GM19372 (cell line): ENCODE measurements at regions not wholly inside any gene's neighbourhood (a gene's known extent, or its start where the extent isn't known, plus 50 kb on each side); places are given as distances from the start of the nearest gene placed in this dataset.

Experiments used
- ATAC-seq: cut with Tn5 transposase; IDR thresholded peaks from one replicate; pipeline ENCODE4 v1.9.1; 2021; ENCODE audit warnings: mild to moderate bottlenecking, low read depth, moderate library complexity; ENCODE audit not compliant: unreplicated experiment

DNA sequence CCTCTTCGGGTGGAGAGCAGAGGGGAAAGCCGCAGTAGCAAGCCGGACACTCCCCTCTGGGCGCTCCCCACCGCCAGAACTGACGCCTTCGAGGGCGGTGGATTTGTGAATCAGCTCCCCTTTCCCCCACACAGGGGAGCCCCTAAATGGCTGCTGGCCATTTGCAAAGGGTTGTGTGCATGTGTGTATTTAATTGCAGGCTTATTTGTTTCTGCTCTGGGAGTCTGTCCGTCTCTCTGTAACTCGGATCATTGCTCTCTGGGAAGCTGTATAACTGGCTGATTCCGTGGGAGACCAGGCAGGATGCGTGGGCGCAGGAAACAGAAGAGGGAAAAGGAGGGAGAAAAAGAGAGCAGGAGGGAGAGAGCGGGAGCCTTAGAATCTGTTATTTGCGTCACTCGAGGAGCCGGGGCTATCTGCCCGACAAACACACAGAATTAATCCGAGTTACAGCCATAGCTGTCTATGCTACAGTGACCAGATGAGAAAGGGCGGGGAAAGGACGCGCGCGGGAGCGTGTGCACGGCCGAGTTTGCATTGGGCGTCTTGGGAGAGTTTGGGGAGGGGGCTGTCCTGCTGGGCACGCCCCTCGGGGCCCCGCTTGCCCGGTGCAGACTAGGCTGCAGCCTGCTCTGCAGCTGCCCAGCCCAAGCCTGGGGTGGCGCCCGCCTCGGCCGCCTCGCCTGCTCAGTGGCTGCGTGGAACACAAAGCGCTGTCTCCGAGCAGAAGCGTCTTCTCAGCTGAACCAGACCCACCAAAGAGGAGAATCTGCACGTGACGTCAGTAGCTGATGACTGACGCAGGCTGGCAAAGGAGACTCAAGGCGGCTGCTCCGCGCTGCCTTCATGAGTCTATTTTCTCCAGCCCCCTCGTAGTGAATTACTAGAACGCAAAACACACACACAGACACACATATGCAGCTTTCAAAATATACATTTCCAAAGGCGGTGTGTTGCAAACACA lies 105.3 kb upstream of the HSD17B12 start:
- no peak for ATAC-seq

DNA sequence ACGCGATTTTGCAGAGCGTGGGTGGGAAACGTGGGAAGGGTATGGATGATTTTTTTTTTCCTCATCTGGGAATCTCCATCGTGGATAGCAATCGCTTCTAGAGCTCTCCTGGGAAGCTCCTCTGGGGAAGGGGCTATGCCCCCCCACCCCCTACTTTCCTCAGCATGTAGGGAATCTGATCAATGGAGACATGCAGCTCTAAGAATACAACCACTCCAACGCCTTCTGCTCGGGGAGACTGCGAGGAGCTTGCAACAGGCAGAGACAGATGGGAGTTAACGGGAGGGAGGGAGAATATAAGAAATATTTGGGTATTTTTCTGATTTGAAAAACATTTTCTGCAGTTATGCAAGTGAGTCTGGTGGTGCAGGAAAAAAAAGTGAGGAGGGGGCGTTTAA lies 104.6 kb upstream of the HSD17B12 start:
- no peak for ATAC-seq

DNA sequence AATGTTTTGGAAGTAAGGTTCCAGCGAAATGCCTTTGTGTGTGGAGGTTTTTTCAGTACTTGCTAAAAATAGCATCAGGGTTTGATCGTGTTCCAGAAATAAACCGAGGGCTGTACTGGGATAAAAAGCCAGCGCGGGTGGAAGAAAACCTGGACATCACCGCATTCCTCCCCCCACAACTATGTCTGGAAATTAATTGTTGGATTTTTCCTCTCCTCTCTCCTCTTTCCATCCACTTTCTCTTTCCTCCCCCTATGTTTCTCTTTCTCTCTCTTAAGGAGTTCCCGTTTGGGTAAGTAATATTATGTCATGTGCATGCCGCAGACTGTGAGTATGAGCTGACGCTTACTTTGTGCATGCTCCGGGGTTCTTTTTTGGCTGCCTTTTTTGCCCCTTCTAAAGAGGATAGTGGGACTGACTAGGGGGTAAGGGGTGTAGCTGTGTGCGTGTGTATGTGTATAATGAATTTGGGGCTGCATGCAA lies 104.2 kb upstream of the HSD17B12 start:
- ATAC-seq: no peak

DNA sequence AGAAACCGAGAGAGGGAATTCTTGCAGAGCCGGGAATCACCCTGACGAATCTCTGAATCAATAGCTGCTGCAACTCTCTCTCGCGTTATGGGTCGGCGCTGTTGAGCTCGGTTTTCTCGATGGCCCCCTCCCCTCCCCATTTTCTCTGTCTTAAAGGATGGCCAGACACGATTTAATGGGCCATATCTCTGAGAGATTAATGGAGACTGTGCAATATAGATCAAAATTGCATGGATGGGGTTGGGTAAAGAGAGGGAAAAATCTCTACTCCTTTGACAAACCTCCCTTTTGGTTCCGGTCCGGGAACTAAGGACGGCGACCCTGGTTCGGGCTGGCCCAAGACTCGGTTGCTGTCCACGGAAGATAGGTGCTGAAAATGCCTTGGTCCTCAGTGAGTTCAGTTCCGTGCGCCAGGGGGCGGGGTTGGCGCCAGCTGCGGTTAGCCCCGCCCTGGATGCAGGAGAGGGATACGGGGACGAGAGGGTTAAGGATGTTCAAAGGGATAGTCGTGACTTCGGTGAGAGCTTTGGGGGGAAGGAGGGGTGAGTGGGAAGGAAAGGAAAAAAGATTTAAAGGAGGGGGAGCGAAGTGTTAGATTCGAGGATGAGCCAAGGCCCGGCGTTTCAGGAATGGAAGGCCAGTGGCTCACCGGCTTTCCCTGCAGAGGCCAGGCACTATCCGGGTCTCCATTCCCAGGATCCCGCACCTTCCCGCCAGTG lies 103.6 kb upstream of the HSD17B12 start:
- ATAC-seq: no peak

DNA sequence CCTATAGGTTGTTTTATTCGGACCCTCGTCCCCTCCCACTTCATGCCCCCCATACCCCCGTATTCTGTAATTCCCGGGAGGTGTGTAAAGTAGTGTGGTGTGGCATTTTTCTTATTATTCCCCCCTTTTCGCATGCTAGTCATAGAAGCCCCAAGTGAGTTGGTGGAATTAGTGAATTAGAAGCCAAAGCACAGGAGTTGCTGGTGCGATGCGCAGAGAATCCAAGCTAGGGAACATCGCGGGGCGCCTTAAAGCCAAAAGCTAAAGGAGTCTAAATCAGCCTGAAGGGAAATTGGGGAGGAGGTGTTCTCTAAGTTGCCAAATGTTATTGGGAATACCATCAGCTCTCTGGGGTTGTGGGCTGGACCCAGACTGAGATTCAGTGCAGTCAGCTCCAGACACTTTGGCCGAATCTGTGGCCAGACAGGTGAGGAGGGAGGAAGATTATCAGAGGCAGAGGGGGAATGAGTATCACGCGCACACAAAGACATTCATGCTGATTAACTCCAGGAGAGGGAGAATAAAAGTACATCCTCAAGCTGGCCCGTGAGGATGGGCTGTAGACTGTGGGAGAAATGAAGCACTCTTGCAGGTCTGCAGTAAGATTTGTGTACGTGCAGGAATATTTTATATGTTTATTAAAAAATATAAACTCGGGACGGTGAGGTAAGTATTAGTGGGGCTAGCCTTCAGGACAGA lies 102.8 kb upstream of the HSD17B12 start:
- ATAC-seq: no peak

DNA sequence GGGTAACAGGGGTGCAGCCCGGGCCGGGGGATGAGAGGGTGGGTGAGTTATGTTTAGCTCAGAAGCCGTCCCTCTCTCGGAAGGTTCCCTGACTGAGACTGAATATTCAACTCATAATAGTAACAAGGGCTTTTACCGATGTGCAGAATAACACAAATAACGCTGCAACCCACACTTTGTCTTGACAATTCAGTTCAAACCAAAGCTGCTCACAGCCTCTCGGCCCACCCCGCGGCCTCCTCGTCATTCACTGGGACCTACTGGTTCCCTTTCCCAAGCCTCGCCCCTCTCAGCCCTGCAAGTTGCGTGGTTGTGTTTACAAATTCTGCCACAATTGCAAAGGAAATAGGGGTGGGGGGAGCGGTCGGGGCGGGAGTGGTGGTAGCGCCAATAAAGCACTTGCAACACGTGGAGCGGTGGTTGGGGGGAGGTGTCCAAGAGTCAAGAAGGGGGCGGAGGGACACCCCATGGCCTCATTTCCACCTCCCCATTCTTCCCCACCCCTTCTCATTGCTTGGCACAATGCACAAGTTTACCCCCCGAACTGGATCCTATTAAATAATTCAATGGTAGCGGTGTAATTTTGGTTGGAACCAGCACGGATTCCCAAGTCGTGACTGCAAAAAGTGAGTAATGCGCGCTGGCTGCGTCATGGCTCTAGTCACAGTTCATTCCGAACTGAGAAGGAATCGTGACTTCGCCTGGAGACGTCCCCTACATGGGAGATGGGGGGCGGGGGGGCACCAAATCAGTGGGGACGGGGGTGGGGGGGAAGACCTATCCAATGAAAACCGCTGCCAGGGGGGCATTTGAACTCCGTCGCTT lies 102.0 kb upstream of the HSD17B12 start:
- ATAC-seq: no peak

DNA sequence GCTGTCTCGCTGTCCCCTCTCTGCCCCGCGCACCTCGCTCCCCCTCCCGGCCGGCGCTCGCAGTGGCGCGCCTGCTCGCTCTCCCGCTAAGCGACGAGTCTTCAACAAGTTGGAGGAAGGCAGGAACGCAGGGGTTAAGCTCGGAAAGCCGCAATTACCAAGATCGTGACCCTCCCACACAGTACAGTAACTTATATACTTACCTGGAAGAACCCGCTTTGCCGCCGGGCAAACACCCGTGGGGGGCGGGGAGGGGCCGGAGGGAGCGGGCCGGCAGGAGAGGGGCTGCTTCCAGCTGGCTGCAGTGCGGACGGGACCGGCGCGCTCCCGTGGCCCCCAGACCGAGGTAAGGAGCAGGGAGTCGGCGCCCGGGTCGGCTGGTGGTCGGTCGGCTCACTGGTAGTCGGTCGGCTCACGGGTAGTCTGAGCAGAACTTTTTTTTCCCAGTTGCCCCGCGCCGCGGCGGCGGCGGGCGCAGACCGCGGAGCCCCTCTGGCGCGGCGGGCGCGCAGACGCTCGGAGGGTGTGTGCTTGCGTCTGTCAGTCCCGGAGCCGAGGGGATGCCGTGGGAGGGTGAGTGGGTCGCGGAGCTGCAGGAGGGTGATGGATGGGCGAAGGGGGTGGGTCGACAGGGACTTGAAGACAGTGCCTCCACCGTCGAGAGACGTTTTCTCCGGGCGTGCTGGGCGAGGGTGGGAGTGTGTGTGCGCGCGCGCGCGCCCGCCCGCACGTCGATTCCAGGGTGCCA lies 101.2 kb upstream of the HSD17B12 start:
- no peak for ATAC-seq

DNA sequence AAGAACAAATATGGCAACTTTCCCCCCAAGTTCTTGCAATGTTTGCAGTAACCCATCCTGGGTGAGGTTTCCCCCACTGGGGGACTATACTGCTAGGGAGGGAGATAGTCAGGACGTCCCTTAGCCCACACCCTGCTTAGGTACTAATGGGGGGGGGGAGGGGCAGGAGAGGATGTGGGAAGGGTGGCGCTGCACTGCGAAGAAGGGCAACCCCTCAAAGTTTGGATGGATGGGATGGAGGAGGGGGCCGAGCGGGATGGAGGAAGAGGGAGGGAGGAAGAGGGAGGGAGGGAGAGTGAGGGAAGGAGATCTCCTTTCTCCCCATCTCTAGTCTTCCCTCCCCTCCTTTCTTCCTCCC lies 100.6 kb upstream of the HSD17B12 start:
- no peak for ATAC-seq

DNA sequence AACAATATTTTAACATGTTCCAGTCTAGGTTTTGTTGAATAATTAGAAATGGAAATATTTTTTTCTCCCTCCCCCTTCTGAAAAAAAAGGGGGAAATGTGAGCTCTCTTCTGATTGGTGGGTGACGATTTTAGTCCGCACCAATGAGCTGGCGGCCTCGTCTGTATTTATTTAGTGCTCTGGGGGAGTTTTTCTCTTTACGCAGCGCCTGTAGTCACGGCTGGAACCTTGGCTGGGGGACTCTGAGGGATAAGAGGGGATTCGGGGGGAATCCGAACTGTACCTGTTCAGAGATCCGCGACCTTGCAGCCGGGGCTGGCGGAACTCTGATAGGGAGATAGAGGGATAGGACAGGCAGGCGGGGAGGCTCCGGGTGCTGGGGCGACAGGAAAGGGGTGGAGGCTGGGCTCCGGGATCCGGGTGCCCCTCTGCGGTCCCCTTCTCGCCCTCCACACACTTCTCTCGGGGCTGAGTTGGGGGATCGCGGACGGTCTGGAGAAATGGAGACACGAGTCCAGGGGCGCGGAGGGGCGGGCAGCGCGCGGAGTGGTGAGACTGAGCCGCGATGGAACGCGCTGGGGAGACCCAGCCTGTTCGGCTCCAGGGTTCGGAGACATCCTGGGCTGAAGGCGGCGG lies 99.7 kb upstream of the HSD17B12 start:
- ATAC-seq: no peak

DNA sequence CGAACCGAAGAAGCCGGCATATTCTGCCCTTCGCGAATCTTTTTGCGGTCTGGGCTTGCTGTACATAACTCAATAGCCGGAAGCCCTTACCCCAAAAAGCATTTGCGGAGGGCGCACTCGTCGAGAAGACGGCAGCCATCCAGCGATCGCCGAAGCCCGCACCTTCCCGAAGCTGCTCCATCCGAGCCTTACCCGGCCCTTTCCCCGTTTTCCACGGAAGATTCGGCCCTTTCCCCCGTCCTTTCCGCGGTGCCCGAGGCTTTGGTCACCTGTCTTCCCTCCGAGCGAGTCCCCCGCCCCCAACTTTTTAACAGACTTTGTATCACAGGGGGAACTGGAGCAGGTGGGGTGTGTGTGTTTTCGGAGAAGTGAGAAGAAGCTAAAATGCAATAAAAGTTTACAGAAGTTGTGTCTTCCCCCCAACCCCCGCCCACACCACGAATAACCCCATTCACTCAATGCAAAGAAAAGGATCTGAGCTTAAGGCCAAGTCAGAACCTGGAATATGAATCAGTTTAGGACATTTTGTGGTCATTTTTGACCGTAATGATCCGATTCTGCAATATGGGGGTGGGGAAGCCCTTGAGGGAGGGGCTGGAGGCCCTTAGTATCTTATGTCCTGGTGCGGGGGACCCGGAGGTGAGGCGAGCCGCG lies 99.0 kb upstream of the HSD17B12 start:
- no peak for ATAC-seq

DNA sequence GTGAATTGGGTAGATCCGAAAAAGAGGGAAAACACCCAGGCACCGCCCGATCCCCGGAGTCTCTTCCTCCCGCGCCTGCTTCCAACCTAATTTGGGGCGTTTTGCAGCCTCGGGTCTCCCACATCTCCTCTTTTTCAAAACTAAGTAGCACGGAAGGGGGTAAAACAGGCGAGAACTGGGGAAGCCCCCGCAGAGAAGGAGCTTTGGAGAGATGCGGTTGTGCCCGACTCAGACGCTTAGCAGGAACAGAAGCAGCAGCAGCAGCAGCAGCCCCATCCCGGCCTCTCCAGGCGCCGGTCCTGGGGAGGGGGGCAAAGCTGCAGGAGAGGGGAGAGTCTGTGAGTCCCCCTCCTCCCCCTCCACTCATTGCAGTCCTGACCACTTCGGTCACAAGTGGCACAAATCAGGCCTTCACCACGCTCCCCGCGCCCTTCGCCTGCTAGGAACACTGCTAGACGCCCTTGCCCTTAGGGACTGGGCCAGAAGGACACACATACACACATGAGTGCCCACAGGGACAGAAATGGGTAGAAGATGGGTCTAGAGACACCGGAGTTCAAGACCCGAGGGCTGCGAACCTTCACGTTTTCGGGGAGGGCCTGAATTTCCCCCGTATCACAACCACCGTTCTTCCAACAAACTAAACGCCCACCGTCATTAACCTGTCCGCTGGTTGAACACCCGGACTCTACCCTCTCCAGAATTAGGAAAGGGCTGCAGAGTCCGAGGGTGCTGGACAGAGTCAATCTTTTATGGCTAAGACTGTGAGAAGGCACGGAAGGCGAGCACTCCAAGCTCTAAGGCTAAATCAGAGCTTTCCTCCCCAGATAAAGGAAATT lies 98.3 kb upstream of the HSD17B12 start:
- no peak for ATAC-seq

DNA sequence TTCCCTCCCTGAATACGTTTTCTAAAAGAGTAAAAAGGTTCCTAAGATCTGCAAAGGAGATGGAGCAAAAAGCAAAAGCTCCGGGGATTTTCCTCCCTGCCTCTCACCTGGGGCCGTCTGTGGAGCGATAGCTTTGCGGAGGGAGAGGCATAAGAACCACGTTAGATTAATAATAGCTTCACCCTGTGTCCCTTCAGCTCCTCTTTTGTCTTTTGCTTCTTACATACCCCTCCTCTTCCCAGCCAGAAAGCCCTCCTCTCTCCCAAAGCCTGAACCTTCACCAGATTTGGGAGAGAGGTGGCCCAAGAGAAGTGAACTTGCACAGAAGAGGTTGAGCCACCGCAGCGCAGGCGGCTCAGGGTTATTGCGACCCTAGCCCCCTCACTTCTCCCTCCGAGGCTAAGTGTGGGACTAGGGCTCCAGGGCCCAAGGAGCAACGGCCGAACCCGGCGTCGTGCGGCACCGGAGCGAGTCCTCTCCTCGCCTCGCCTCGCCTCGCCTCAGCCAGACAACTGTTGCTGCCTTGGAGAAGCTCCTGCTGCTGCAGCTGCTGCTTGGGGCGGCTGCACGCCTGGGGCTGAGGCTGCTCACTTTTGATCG lies 97.6 kb upstream of the HSD17B12 start:
- no peak for ATAC-seq

DNA sequence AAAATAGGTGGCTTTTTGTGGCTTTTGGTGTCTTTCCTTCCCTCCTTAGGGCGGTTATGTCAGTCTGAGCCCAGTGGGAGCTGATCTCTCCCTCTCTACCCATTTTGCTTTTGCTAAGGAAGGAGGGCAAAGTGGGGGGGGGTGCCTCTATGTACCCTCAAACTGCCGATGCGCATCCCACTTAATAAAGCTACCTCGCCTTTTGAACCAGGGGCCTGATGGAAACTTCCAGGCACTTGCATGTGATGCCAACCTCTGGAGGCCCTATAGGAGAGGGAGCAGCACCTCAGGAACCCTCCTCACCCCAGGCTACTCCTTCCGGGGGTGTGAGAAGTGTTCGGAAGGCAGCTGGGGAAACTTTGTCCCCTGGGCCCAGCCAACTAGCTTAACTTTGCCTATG lies 97.0 kb upstream of the HSD17B12 start:
- no peak for ATAC-seq

DNA sequence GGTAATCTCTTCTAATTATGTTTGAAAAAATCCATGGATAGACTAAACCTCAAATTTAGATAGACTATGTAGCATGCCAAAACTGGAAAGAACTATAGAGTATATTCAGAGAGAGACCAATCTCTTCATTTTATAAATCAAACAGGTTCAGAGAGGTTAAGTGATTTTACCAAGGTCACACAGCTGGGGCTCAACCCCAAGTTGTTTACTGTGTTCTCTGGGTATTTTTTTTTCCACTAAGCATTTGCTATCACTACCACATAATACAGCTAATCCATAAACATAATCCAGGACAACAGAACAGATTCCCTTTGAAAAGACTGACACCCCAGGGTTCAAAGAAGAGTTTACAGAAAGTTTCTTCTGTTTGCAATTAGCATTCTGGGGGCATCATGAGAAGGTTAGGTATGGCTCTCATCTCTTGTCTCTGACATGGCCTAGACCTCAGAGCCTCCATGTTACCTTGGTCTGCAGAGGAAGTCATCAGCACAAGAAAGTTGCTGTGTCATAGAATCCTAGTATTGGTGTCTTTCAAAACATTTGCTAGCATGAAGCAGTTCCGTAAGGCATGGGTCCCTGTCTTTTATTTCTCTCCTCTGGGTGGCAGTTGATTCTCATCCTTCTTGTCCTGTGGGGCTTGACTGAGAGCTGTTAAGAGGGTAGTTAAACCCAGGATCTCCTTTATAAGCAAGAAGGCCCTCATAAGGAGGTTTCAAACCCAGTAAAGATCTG lies 94.5 kb upstream of the HSD17B12 start:
- ATAC-seq: no peak

DNA sequence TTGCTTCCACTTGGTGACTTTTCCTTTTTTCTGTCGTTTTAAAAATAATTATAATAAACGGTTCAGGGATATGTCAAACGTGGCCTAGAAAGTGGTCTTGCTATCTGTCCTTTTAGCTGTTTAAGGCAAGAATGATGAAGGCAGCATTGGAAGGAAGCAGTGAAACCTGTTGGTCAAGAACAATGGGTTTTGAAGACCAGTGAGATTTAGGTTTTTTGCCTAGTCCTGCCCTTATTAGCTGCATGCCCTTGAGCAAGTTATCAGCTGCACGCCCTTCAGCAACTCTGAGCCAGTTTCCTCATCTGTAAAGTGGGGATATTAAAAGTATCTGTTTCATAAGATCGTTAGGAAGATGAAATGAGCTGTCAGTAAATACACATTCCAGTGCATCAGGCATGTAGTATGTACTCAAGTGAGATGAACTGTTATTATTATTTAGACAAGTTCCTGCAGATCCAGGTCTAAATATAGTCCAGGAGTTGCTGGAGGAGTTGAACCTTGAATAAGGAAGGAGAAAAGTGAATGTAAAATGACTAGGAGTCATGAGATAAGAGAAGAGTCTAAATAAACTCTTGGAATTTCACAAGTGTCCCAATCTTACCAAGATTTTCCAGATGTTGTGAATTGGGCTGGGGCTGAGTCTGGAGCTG lies 90.8 kb upstream of the HSD17B12 start:
- no peak for ATAC-seq

DNA sequence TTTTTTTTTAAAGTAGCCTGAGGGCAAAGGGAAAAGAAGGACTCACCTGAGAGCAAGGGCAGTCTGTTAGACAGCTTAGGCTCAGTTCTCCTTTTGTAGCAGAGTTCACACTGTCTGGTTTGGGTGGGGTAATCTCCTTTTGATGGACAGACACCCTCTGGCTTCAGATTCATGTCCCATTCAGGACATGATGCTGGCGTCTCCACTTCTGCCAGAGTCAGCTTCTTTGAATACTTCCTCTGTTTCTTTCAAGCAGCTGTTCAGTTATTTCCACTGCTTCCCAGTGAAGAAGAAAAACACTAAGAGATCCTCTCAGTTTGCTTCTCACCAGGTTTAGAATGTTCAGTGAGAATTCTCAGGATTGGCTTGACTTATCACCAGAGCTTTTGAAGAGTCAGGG lies 79.0 kb upstream of the HSD17B12 start:
- ATAC-seq: no peak
